GM08714 (cell line): ENCODE measurements at regions not wholly inside any gene's neighbourhood (a gene's known extent, or its start where the extent isn't known, plus 50 kb on each side); places are given as distances from the start of the nearest gene placed in this dataset.
A peak's percentile ranks its signal among the peaks of the same experiment; 100 is the strongest.
"Not testable (repeated sequence)": the region's sequence is repeated elsewhere in the genome, so short reads cannot be mapped to it uniquely, and the experiment has no call there.

Experiments used
- H3K4me3 ChIP-seq: fragments of 200-500 bp; sonication (Bioruptor generic); 2 replicates; pipeline ENCODE4 v1.5.1; 2014; ENCODE audit warnings: mild to moderate bottlenecking, low read length, inconsistent platforms
- ZNF274 ChIP-seq: IDR thresholded peaks from 2 replicates; pipeline ENCODE4 v1.6.1; 2012; ENCODE audit warnings: mild to moderate bottlenecking, low read depth, low read length

GRCh38 chr10:123391275-123392028, 237.2 kb downstream of the BUB3 start:
- no peak overlapping the region; the same call in 1 of the 2 replicates for H3K4me3 ChIP-seq
- no peak for TF ChIP-seq ZNF274

GRCh38 chr10:123392182-123392963, 238.2 kb downstream of the BUB3 start:
- no peak overlapping the region; the same call in 1 of the 2 replicates for H3K4me3 ChIP-seq
- no peak for TF ChIP-seq ZNF274

- TF ChIP-seq ZNF274: no peak
- no peak overlapping the region for H3K4me3 ChIP-seq
These were observed 239.0 kb downstream of the BUB3 start for GRCh38 chr10:123393170-123393569.

DNA sequence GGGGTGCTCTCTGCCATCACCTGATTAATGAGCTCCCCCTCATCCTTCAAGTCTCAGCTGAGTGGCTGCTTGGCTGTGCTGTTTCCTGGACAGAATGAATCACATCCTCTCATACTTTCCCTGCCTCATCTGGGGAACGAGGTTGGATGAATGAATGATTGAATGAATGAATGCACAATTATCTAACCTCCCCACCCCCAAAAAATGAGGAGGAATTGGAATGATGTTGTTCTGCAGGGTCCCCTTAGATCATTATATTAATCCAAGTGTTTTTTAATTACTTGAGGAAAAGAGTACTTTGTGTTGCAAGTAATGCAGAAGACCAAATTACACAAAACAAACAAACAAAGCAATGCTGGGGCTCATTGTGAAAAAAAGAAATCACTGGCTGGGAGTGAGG, 240.2 kb downstream of the BUB3 start:
- no peak overlapping the region for H3K4me3 ChIP-seq
- TF ChIP-seq ZNF274: no peak

DNA sequence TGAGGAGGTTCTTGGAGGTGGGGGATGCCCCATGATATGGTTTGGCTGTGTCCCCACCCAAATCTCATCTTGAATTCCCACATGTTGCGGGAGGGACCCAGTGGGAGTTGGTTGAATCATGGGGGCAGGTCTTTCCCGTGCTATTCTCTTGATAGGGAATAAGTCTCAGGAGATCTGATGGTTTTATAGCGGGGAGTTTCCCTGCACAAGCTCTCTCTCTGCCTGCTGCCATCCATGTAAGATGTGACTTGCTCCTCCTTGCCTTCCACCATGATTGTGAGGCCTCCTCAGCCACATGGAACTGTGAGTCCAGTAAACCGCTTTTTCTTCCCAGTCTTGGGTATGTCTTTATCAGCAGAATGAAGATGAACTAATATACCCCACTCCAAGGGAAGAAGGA, 241.0 kb downstream of the BUB3 start:
- not testable (repeated sequence) for H3K4me3 ChIP-seq

DNA sequence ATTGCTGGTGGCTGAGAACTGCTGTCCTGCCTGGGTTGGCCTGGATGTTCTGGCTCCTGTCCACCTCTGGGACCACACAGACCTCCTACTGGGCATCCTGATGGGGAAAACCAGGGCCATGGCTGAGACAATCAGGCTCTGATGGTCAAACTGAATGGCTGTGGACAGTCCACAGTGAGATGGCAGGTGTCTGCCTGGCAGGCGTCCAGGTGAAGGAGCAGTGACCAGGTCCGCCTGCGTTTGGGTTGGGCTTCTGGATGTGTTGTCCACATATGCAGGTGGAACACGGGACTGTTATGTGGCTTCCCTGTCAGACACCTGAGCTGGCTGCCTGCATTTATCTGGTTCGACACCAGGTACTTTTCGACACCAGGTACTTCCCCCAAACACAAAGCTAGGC, 241.7 kb downstream of the BUB3 start:
- TF ChIP-seq ZNF274: no peak
- H3K4me3 ChIP-seq: no peak overlapping the region

GRCh38 chr10:123398180-123398591, 244.0 kb downstream of the BUB3 start:
- no peak for TF ChIP-seq ZNF274
- H3K4me3 ChIP-seq: no peak overlapping the region

- TF ChIP-seq ZNF274: no peak
- H3K4me3 ChIP-seq: no peak overlapping the region
These were observed 244.6 kb downstream of the BUB3 start for GRCh38 chr10:123398756-123399155.

- no peak overlapping the region for H3K4me3 ChIP-seq
- no peak for TF ChIP-seq ZNF274
These were observed 245.2 kb downstream of the BUB3 start for GRCh38 chr10:123399276-123399839.

GRCh38 chr10:123402021-123402420, 247.8 kb downstream of the BUB3 start:
- no peak for TF ChIP-seq ZNF274
- H3K4me3 ChIP-seq: peak overlapping the region; percentile 6; the same call in 1 of the 2 replicates

DNA sequence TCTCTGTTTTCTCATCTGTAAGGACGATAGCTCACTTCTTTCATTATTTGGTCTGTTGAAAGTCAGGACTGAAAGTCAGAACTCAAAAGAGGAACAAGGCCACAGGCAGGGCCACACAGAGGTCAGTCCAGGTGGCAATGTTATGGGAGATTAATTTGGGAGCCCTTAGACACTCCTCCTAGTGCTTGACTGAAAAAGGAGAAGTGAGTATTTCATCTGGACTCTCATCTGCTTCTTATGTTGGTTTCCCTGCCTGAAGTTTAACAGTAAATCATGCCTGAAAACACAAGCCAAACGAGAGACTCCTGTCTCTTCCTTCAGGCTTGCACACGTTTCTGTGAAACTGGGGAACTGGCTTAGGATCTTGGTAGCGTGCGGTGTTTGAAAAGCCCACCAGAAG, 248.5 kb downstream of the BUB3 start:
- no peak for TF ChIP-seq ZNF274
- H3K4me3 ChIP-seq: peak overlapping the region; percentile 6; the same call in 1 of the 2 replicates

GRCh38 chr10:123404357-123404756, 250.2 kb downstream of the BUB3 start:
- TF ChIP-seq ZNF274: no peak
- H3K4me3 ChIP-seq: no peak overlapping the region

- TF ChIP-seq ZNF274: no peak
- H3K4me3 ChIP-seq: no peak overlapping the region
These were observed 254.5 kb downstream of the BUB3 start for GRCh38 chr10:123408660-123409059.

GRCh38 chr10:123409426-123409825, 255.2 kb downstream of the BUB3 start:
- no peak overlapping the region for H3K4me3 ChIP-seq
- TF ChIP-seq ZNF274: no peak

DNA sequence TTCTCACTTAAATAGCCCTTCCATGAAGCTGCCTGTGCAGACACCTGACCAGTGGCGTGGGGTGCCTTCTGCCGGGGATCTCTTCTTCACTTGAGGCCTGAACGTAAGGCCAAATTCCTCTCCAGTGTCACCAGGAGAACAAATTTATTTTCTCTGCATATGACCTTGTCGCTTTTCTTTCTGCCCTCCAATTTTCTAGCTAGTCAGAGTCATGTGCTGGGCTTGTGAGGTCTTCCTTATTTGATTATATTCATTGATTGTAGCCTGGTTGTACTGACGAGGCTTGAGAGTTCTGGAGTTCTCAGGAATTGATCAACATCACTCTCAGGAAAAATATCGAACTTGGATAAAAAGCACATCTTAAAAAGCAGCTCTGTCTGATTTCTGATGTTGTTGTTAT, 255.7 kb downstream of the BUB3 start:
- no peak for TF ChIP-seq ZNF274
- no peak overlapping the region for H3K4me3 ChIP-seq
